Calu3 (cell line): ENCODE measurements at regions not wholly inside any gene's neighbourhood (a gene's known extent, or its start where the extent isn't known, plus 50 kb on each side); places are given as distances from the start of the nearest gene placed in this dataset.
A peak's percentile ranks its signal among the peaks of the same experiment; 100 is the strongest.

ENCODE experiments used
- BruUV-seq: library from RNA; stranded (reverse); fragments of 400-500 nt; replicated peaks from 2 replicates; lab custom pipeline; 2021; lab: Mats Ljungman, UMichigan
- CTCF ChIA-PET: fragments of 300-600 bp; sonication (Branson Sonifier 250); formaldehyde crosslinking; loops from one replicate; lab custom pipeline; 2022; ENCODE audit warnings: antibody characterized with exemption; lab: Charles Lee
- DNase-seq: peaks from one replicate; pipeline ENCODE4 v3.0.0; 2022
- H3K27ac Mint-ChIP-seq: one replicate; pipeline ENCODE4 v1.8.0; 2022; ENCODE audit warnings: mixed read lengths; ENCODE audit not compliant: unreplicated experiment
- H3K27me3 Mint-ChIP-seq: one replicate; pipeline ENCODE4 v1.8.0; 2022; ENCODE audit warnings: mixed read lengths; ENCODE audit not compliant: unreplicated experiment
- H3K36me3 Mint-ChIP-seq: one replicate; pipeline ENCODE4 v1.8.0; 2022; ENCODE audit warnings: mild to moderate bottlenecking, moderate library complexity, mixed read lengths; ENCODE audit not compliant: insufficient read depth, unreplicated experiment
- H3K4me1 Mint-ChIP-seq: one replicate; pipeline ENCODE4 v1.8.0; 2022; ENCODE audit warnings: mild to moderate bottlenecking, low read depth, mixed read lengths; ENCODE audit not compliant: unreplicated experiment
- H3K4me3 Mint-ChIP-seq: one replicate; pipeline ENCODE4 v1.8.0; 2022; ENCODE audit warnings: mild to moderate bottlenecking, low read depth, moderate library complexity, mixed read lengths; ENCODE audit not compliant: unreplicated experiment
- H3K9me3 Mint-ChIP-seq: one replicate; pipeline ENCODE4 v1.8.0; 2022; ENCODE audit warnings: low read depth, mixed read lengths; ENCODE audit not compliant: unreplicated experiment
- CTCF ChIP-seq: fragments of 200-600 bp; IDR thresholded peaks from one replicate; pipeline ENCODE4 v1.8.0; 2022; ENCODE audit warnings: antibody characterized with exemption; ENCODE audit not compliant: unreplicated experiment
- intact Hi-C: fragments of 100-400 bp; cut with micrococcal nuclease; formaldehyde crosslinking; loops from one replicate; pipeline ENCODE4 v1.10.0; 2022; ENCODE audit not compliant: unreplicated experiment

GRCh38 chr22:42199025-42199424 is 68.4 kb upstream of the CYP2D6 start:
- CTCF ChIA-PET, result no interaction called here
- no peaks in the 10 kb centered on the region for H3K9me3 Mint-ChIP-seq
- peak overlapping the region; percentile 36 for H3K27ac Mint-ChIP-seq
- H3K27me3 Mint-ChIP-seq, result no peaks in the 10 kb centered on the region
- peaks cover 20% of the 10 kb centered on the region for H3K36me3 Mint-ChIP-seq
- H3K4me3 Mint-ChIP-seq, result no peak overlapping the region
- no TSS peak for BruUV-seq
- DNase-seq, result no peak
- TF ChIP-seq CTCF, result no peak
- H3K4me1 Mint-ChIP-seq, result peaks cover 24% of the 10 kb centered on the region
- intact Hi-C loops, result no loop called here

- TF ChIP-seq CTCF, result no peak
- CTCF ChIA-PET, result no interaction called here
- Mint-ChIP-seq H3K4me1 (peaks cover 32% of the 10 kb centered on the region), H3K36me3 (peaks cover 16% of the 10 kb centered on the region), H3K27me3 (no peaks in the 10 kb centered on the region), H3K4me3 (no peak overlapping the region), H3K9me3 (no peaks in the 10 kb centered on the region), H3K27ac (no peak overlapping the region)
- intact Hi-C loops, result no loop called here
- DNase-seq, result no peak
- BruUV-seq, result no TSS peak
Measured at GRCh38 chr22:42198226-42198625, 67.6 kb upstream of the CYP2D6 start.

- no TSS peak for BruUV-seq
- intact Hi-C loops, result no loop called here
- Mint-ChIP-seq H3K27ac (no peak overlapping the region), H3K4me1 (peaks cover 40% of the 10 kb centered on the region), H3K9me3 (no peaks in the 10 kb centered on the region), H3K4me3 (no peak overlapping the region), H3K27me3 (no peaks in the 10 kb centered on the region), H3K36me3 (peaks cover 16% of the 10 kb centered on the region)
- CTCF ChIA-PET, result interaction anchor here (0.5 to 2.0 kb wide), 4 partner anchors 11 to 161 kb away, joined by 3 to 7 read pairs (median 4); no protein-coding TSS in a partner anchor
- no peak for TF ChIP-seq CTCF
- DNase-seq, result no peak
Measured at GRCh38 chr22:42196454-42196853, 65.8 kb upstream of the CYP2D6 start.

GRCh38 chr22:42194953-42195352 is 64.3 kb upstream of the CYP2D6 start:
- Mint-ChIP-seq H3K9me3 (peaks cover 2% of the 10 kb centered on the region), H3K27ac (peak overlapping the region; percentile 4), H3K4me3 (no peak overlapping the region), H3K27me3 (no peaks in the 10 kb centered on the region), H3K36me3 (peaks cover 8% of the 10 kb centered on the region), H3K4me1 (peaks cover 48% of the 10 kb centered on the region)
- TF ChIP-seq CTCF, result no peak
- intact Hi-C loops, result no loop called here
- peak; percentile 24 for DNase-seq
- CTCF ChIA-PET, result interaction anchor here (1.1 kb wide), 1 partner anchor 271 kb away, joined by 4 read pairs; no protein-coding TSS in a partner anchor
- BruUV-seq, result no TSS peak
